Vagina (tissue), 2 donors: ENCODE measurements at regions not wholly inside any gene's neighbourhood (a gene's known extent, or its start where the extent isn't known, plus 50 kb on each side); places are given as distances from the start of the nearest gene placed in this dataset.

Experiments used
- DNase-seq, 2 donors: peaks; one replicate each; pipeline ENCODE4 v3.0.0-alpha.2; 2017; ENCODE audit errors: extremely low spot score in 2 of 2
- H3K27ac ChIP-seq: fragments of 200-600 bp; sonication (generic); one replicate; pipeline ENCODE4 v1.5.1; 2019
- H3K27me3 ChIP-seq: fragments of 200-600 bp; sonication (generic); one replicate; pipeline ENCODE4 v1.5.1; 2019
- H3K36me3 ChIP-seq, 2 donors: fragments of 200-600 bp; sonication (generic); one replicate each; pipeline ENCODE4 v1.5.1; 2017 to 2019
- H3K4me1 ChIP-seq: fragments of 200-600 bp; sonication (generic); one replicate; pipeline ENCODE4 v1.5.1; 2019
- H3K4me3 ChIP-seq, 2 donors: fragments of 200-600 bp; sonication (generic); 1 replicate in 1 of 2; 2 replicates in 1 of 2; pipeline ENCODE4 v1.5.1; 2016 to 2019
- H3K9me3 ChIP-seq: fragments of 200-600 bp; sonication (generic); one replicate; pipeline ENCODE4 v1.5.1; 2019
- CTCF ChIP-seq, 3 experiments: fragments of 450-650 bp in 2 of 3; fragments of 200-600 bp in 1 of 3; sonication (generic) in 1 of 3; IDR thresholded peaks; one replicate each; pipeline ENCODE4 v1.5.1; 2017 to 2019; ENCODE audit warnings: antibody characterized with exemption in 3 of 3, mild to moderate bottlenecking in 2 of 3, moderate library complexity in 2 of 3
- POLR2A ChIP-seq, 2 donors: fragments of 450-650 bp; IDR thresholded peaks; one replicate each; pipeline ENCODE4 v1.6.1; 2017; ENCODE audit warnings: antibody characterized with exemption in 2 of 2, mild to moderate bottlenecking in 2 of 2, moderate library complexity in 2 of 2
- POLR2AphosphoS5 ChIP-seq, 2 donors: sonication (generic); formaldehyde crosslinking; IDR thresholded peaks; one replicate each; pipeline ENCODE4 v1.9.0; 2017; ENCODE audit warnings: antibody characterized with exemption in 2 of 2, mild to moderate bottlenecking in 2 of 2, low read depth in 1 of 2; ENCODE audit not compliant: insufficient read depth in 1 of 2
- intact Hi-C: fragments of 100-400 bp; cut with DNase I; formaldehyde crosslinking; loops from one replicate; pipeline ENCODE4 v1.15.1; 2023

- Histone ChIP-seq H3K27ac (no peak overlapping the region), H3K36me3 (no peaks in the 10 kb centered on the region), H3K27me3 (no peaks in the 10 kb centered on the region), H3K4me1 (no peaks in the 10 kb centered on the region), H3K9me3 (no peaks in the 10 kb centered on the region), H3K4me3 (no peak overlapping the region)
- intact Hi-C loops, result no loop called here
- no peak for TF ChIP-seq POLR2AphosphoS5 (IDR thresholded peaks at IDR 0.05; ENCODE audit: insufficient read depth in 1 of 2, low read depth in 1 of 2)
- no peak for TF ChIP-seq POLR2A (IDR thresholded peaks at IDR 0.05)
- TF ChIP-seq CTCF (IDR thresholded peaks at IDR 0.05), result no peak
- DNase-seq, result no peak
Observed at GRCh38 chr7:115582956-115583355, 447.6 kb downstream of the TFEC start.

GRCh38 chr7:115578576-115578975 lies 452.0 kb downstream of the TFEC start:
- Histone ChIP-seq H3K36me3 (no peaks in the 10 kb centered on the region), H3K4me3 (no peak overlapping the region), H3K27ac (no peak overlapping the region), H3K4me1 (no peaks in the 10 kb centered on the region), H3K27me3 (no peaks in the 10 kb centered on the region), H3K9me3 (no peaks in the 10 kb centered on the region)
- no peak for DNase-seq
- no peak for TF ChIP-seq CTCF (IDR thresholded peaks at IDR 0.05)
- TF ChIP-seq POLR2AphosphoS5 (IDR thresholded peaks at IDR 0.05; ENCODE audit: insufficient read depth in 1 of 2, low read depth in 1 of 2), result no peak
- TF ChIP-seq POLR2A (IDR thresholded peaks at IDR 0.05), result no peak
- intact Hi-C loops, result no loop called here

GRCh38 chr7:115574681-115575291 lies 455.8 kb downstream of the TFEC start:
- DNase-seq, result no peak
- Histone ChIP-seq H3K9me3 (no peaks in the 10 kb centered on the region), H3K27me3 (no peaks in the 10 kb centered on the region), H3K36me3 (no peaks in the 10 kb centered on the region), H3K4me3 (no peak overlapping the region), H3K4me1 (no peaks in the 10 kb centered on the region), H3K27ac (no peak overlapping the region)
- intact Hi-C loops, result no loop called here
- TF ChIP-seq POLR2AphosphoS5 (IDR thresholded peaks at IDR 0.05; ENCODE audit: insufficient read depth in 1 of 2, low read depth in 1 of 2) (no peak), POLR2A (IDR thresholded peaks at IDR 0.05) (no peak), CTCF (IDR thresholded peaks at IDR 0.05) (no peak)

DNA sequence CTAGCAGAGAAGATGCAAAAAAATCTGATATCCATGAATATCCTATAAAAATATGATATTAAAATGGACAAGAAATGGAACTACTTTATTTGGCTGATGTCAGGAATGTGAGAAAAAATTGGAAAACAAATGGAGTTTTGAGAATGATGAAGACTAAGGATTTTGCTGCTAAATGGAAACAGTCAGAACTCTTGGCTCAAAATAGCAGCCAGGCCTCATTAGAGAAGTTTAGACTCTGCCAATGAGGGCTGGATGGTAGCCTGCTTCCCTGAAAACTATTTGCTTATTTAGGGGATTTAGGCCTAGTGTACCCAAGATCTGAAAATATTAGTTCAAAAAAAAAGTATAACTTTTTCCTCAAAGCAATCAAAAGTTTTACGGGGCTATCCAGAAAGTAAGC lies 458.5 kb downstream of the TFEC start:
- no peak overlapping the region for H3K4me3 ChIP-seq
- H3K36me3 ChIP-seq, result no peaks in the 10 kb centered on the region
- no peak for TF ChIP-seq POLR2AphosphoS5 (IDR thresholded peaks at IDR 0.05; ENCODE audit: insufficient read depth in 1 of 2, low read depth in 1 of 2)
- TF ChIP-seq CTCF (IDR thresholded peaks at IDR 0.05), result no peak
- TF ChIP-seq POLR2A (IDR thresholded peaks at IDR 0.05), result no peak
- no peaks in the 10 kb centered on the region for H3K4me1 ChIP-seq
- DNase-seq, result no peak
- no peaks in the 10 kb centered on the region for H3K9me3 ChIP-seq
- intact Hi-C loops, result no loop called here
- no peaks in the 10 kb centered on the region for H3K27me3 ChIP-seq
- H3K27ac ChIP-seq, result no peak overlapping the region

- intact Hi-C loops, result no loop called here
- DNase-seq, result no peak
- Histone ChIP-seq H3K27ac (no peak overlapping the region), H3K4me3 (no peak overlapping the region), H3K4me1 (no peaks in the 10 kb centered on the region), H3K27me3 (no peaks in the 10 kb centered on the region), H3K9me3 (no peaks in the 10 kb centered on the region), H3K36me3 (no peaks in the 10 kb centered on the region)
- TF ChIP-seq CTCF (IDR thresholded peaks at IDR 0.05), result no peak
- TF ChIP-seq POLR2AphosphoS5 (IDR thresholded peaks at IDR 0.05; ENCODE audit: insufficient read depth in 1 of 2, low read depth in 1 of 2), result no peak
- TF ChIP-seq POLR2A (IDR thresholded peaks at IDR 0.05), result no peak
Observed at GRCh38 chr7:115561335-115562110, 469.0 kb downstream of the TFEC start.
